KMS-11 (cell line): ENCODE measurements at regions not wholly inside any gene's neighbourhood (a gene's known extent, or its start where the extent isn't known, plus 50 kb on each side); places are given as distances from the start of the nearest gene placed in this dataset.

ENCODE experiments used
- H2AFZ ChIP-seq: fragments of 200-600 bp; sonication (generic); 2 replicates; pipeline ENCODE4 v1.6.1; 2016; ENCODE audit warnings: antibody characterized with exemption, mixed run types, low read depth
- H3K27ac ChIP-seq: fragments of 200-600 bp; sonication (generic); 2 replicates; pipeline ENCODE4 v1.6.1; 2016; ENCODE audit warnings: mild to moderate bottlenecking, mixed run types
- H3K27me3 ChIP-seq: fragments of 200-600 bp; sonication (generic); 2 replicates; pipeline ENCODE4 v1.6.1; 2017; ENCODE audit warnings: mild to moderate bottlenecking, low read depth, mixed run types, moderate library complexity; ENCODE audit not compliant: insufficient read depth
- H3K36me3 ChIP-seq: fragments of 200-600 bp; sonication (generic); 2 replicates; pipeline ENCODE4 v1.6.1; 2017; ENCODE audit warnings: mild to moderate bottlenecking, mixed run types; ENCODE audit not compliant: insufficient read depth
- H3K4me1 ChIP-seq: fragments of 200-600 bp; sonication (generic); 2 replicates; pipeline ENCODE4 v1.6.1; 2016; ENCODE audit warnings: mild to moderate bottlenecking, low read depth, mixed run types; ENCODE audit not compliant: poor library complexity, severe bottlenecking
- H3K4me2 ChIP-seq: fragments of 200-600 bp; sonication (generic); 2 replicates; pipeline ENCODE4 v1.7.0; 2016; ENCODE audit warnings: mild to moderate bottlenecking, mixed run types
- H3K4me3 ChIP-seq: fragments of 200-600 bp; sonication (generic); IDR thresholded peaks from 2 replicates; pipeline ENCODE4 v1.6.1; 2017; ENCODE audit warnings: low read depth, low read length, mixed read lengths; ENCODE audit not compliant: insufficient read depth
- H3K79me2 ChIP-seq: fragments of 200-600 bp; sonication (generic); 2 replicates; pipeline ENCODE4 v1.6.1; 2016; ENCODE audit warnings: low read depth, mixed run types; ENCODE audit not compliant: insufficient read depth
- H3K9ac ChIP-seq: fragments of 200-600 bp; sonication (generic); 2 replicates; pipeline ENCODE4 v1.6.1; 2016; ENCODE audit warnings: mild to moderate bottlenecking, mixed run types
- H4K20me1 ChIP-seq: fragments of 200-600 bp; sonication (generic); 2 replicates; pipeline ENCODE4 v1.6.1; 2016; ENCODE audit warnings: mild to moderate bottlenecking, mixed run types; ENCODE audit not compliant: insufficient read depth
- CTCF ChIP-seq: fragments of 200-600 bp; sonication (generic); conservative IDR thresholded peaks from 2 replicates; pipeline ENCODE4 v1.6.1; 2017; ENCODE audit warnings: low read depth, mild to moderate bottlenecking, antibody characterized with exemption, low read length, moderate library complexity, mixed read lengths

DNA sequence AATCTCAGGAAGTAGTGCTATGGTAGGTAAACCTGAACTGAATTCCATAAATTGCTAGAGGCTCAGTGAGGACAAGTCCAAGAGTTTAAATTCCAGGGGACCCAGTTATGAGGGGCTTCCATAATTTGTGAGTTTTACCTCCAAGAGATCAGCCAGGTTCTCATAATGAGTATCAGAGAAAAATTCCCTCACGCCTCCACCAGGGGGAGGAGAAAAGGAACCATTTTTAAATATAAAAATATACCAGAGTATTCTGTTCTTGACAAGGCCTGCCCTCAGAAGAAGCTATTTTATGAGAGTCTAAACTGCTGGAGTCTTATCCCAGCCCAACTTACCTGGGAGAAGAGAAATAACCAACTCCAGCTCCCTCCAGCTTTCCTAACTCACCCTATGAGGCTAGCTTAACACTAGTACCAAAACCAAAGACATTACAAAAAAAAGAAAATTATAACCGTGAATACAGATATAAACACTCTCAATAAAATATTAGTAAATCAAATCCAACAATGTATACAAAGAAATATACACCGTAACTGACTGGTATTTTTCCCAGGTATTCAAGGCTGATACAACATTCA, 158.7 kb downstream of the TFAP2A start:
- Histone ChIP-seq H3K27me3 (no peaks in the 10 kb centered on the region), H4K20me1 (no peaks in the 10 kb centered on the region), H3K9ac (no peak overlapping the region), H3K27ac (no peak overlapping the region), H3K36me3 (no peaks in the 10 kb centered on the region), H3K4me3 (no peak overlapping the region), H3K4me1 (no peaks in the 10 kb centered on the region), H3K4me2 (no peak overlapping the region), H3K79me2 (no peaks in the 10 kb centered on the region), H2AFZ (no peak overlapping the region)
- peak; percentile 65 for TF ChIP-seq CTCF

DNA sequence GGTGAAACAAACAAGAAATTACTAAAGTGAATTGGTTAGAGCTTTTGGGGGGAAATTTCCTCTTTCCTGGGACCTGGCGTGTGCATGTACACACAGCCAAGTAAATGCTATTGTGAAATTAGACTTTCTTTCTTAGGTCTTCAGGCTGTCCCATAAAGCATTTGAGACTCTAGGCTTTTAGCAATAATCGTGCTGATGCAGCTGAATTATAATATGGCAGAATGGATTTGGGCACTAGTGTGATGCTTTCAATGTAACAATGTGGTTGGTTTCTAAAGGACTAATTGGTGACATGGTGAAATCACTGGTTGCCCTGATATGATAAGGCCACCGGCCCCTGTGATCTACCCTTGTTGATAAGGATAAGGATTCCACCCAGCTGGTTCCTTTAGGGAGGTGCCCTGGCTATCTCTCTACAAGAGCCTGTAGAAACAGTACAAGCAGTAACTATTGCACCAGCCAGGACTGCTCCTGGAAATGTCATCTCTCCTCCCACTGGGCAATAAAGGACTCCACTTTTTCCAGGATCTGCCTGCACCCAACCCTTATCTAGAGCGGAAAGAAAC, 164.1 kb downstream of the TFAP2A start:
- TF ChIP-seq CTCF = no peak
- Histone ChIP-seq H3K79me2 (no peaks in the 10 kb centered on the region), H3K27me3 (no peaks in the 10 kb centered on the region), H3K27ac (no peak overlapping the region), H3K4me2 (no peak overlapping the region), H3K36me3 (no peaks in the 10 kb centered on the region), H4K20me1 (no peaks in the 10 kb centered on the region), H3K9ac (no peak overlapping the region), H3K4me3 (no peak overlapping the region), H2AFZ (no peak overlapping the region), H3K4me1 (no peaks in the 10 kb centered on the region)

DNA sequence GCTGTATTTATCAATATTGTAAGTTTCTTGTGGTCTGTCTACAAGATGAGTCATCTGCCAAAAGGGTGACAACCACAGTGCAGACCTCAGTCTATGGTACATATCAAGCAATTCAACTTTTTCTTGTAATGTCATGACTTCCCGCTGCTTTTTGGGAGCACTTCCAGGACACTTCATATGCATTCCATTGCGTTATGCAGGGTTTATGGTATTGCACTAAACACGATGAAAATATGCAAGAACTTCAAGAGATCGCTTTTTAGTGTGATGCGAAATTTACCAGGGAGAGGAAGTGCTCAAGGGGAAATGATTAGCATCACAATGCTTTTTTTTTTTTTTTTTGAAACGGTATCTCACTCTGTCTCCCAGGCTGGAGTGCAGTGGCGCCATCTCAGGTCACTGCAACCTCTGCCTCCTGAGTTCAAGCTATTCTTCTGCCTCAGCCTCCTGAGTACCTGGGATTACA, 166.5 kb downstream of the TFAP2A start:
- no peak overlapping the region for H3K27ac ChIP-seq
- H3K36me3 ChIP-seq = no peaks in the 10 kb centered on the region
- H3K4me3 ChIP-seq = no peak overlapping the region
- no peak for TF ChIP-seq CTCF
- no peaks in the 10 kb centered on the region for H4K20me1 ChIP-seq
- H3K9ac ChIP-seq = no peak overlapping the region
- H3K27me3 ChIP-seq = no peaks in the 10 kb centered on the region
- H3K4me1 ChIP-seq = no peaks in the 10 kb centered on the region
- no peak overlapping the region for H2AFZ ChIP-seq
- H3K4me2 ChIP-seq = no peak overlapping the region
- no peaks in the 10 kb centered on the region for H3K79me2 ChIP-seq

DNA sequence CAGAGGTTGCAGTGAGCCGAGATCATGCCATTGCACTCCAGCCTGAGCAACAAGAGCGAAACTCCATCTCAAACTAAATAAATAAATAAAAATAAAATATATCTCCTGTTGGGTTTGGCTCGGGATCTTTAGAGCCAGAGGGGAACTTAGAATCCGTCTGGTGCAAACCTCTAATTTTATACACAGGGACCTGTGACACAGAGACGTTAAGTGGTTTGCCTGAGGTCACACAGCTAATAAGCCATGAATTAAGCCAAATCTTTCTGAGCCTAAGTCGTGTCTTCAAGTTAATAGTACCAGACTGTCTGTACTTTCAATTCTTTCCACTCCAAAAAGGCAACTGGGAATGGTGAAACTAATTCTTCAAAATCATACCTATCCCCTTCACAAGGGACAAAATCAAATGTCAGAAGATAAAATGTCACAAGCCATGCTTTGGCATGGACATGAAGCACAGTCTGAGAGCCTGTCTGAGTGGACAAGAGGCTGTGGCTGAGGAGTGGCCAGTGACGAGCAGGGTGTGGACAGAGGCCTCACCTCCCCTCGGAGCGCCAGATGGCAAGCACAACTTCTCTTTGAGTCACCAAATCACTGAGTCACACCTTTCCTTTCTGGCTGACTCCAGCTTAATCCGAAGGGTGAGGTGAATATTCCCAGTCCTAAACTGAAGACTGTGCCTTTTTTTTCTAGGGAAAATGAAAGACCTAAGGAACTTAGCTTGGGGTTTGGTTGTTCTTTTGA, 177.4 kb downstream of the TFAP2A start:
- Histone ChIP-seq H2AFZ (no peak overlapping the region), H3K79me2 (no peaks in the 10 kb centered on the region), H3K4me1 (no peaks in the 10 kb centered on the region), H3K4me3 (no peak overlapping the region), H3K4me2 (no peak overlapping the region), H3K36me3 (no peaks in the 10 kb centered on the region), H3K9ac (no peak overlapping the region), H3K27me3 (no peaks in the 10 kb centered on the region), H3K27ac (no peak overlapping the region), H4K20me1 (no peaks in the 10 kb centered on the region)
- no peak for TF ChIP-seq CTCF
